ENCODE measurements at regions not wholly inside any gene's neighbourhood (a gene's known extent, or its start where the extent isn't known, plus 50 kb on each side); places are given as distances from the start of the nearest gene placed in this dataset.

DNA sequence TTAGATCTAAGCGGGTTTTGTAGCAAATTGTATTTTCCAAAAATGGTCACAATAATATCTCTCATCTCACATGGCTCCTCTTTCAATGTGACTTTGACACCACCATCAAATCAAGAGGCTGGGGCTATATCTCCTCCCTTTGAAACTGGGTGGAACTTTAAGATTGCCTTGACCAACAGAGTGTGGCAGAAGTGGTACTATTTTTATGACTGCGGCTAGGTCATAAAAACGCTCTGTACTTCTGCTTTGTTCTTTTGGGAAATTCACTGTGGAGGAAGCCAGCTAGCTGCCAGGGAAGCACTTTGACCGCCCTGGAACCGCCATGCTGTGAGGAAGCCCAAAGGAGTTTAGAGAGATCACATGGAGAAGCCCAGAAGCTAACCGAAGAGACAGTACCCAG lies 50.7 kb upstream of the ACOT11 start:
- DNase-seq (ENCODE audit: low spot score) (no peak), ATAC-seq (no peak)
- intact Hi-C loops (cut with DNase I), result no loop called here

DNA sequence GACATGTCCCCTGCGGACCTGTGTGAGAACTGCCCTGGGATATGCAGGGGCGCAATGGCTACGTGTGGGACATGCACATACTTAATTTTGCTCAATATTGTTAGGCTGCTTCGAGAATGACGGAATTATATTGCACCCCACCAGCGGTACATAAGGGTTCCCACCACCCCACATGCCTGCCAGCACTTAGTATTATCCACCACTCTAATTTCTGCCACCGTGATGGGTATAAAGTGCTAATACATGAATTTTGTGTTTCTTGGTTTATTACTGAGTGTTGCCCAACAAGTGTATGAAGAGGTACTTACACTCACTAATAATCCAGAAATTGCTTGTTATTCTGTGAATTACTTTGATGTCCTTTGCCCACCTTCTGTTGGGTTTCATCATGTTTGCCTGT lies 52.1 kb upstream of the ACOT11 start:
- no peak for ATAC-seq
- intact Hi-C loops (cut with DNase I), result no loop called here
- DNase-seq (ENCODE audit: low spot score), result no peak

DNA sequence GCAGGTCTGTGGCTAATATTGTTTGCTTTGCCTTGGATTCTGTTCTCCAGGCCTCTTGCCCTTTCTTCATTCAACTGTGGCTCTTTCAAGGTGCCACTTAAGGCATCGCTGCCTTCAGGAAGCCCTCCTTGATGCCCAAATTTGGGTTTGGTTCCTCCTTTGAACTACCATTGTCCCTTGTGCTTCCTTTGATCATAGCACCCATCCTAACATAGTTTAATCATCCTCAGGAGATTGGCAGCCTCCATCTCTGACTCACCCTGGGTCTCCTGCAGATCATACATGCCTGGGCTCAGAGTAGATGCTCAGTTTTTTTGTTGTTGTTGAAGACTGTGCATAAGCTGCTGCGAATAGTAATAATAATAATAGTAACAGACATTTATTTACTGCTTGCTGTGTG lies 54.4 kb upstream of the ACOT11 start:
- no peak for ATAC-seq
- no peak for DNase-seq (ENCODE audit: low spot score)
- intact Hi-C loops (cut with DNase I), result no loop called here

DNA sequence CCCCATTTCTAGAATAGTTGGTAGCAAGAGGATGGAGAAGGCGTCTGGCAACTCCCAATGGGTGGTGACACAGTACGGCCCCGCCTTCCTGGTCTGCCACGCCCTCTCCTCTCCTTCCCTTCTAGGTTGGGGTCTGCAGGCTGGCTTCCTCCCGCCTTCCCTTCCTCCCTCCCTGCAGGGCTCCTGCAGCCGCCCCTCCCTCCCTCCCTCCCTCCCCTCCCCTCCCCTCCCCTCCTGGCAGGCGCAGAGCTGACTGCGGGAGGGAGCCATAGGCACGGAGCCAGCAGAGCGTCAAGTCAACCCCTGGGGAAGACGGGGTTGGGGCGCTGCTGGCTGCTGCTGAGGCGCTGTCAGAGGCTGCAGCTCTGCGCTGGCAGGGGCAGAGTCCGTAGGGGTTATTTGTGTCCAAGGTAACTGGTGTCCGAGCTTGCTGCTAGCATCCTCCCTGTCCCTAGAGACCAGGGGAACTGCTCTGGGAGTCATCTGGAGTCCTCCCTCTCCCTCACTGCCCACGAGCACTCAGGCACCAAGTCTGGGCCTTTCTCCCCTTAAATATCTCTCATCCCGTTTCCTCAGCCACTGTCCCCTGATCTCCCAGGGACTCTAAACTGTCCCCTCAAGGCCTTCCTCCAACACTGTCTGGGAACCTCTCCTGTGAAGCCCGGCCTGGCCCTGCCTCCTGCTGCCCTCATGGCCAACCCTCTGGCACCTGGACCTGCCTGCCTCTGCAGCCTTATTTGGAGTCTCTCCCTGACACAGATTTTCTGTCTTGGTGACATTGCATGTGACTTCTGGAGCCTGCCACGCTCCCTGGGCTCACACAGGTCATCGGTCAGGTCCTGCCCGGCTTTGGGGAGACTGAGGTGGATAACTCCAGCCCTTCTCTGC lies 57.4 kb upstream of the ACOT11 start:
- intact Hi-C loops (cut with DNase I), result no loop called here
- ATAC-seq (no peak), DNase-seq (ENCODE audit: low spot score) (no peak)

DNA sequence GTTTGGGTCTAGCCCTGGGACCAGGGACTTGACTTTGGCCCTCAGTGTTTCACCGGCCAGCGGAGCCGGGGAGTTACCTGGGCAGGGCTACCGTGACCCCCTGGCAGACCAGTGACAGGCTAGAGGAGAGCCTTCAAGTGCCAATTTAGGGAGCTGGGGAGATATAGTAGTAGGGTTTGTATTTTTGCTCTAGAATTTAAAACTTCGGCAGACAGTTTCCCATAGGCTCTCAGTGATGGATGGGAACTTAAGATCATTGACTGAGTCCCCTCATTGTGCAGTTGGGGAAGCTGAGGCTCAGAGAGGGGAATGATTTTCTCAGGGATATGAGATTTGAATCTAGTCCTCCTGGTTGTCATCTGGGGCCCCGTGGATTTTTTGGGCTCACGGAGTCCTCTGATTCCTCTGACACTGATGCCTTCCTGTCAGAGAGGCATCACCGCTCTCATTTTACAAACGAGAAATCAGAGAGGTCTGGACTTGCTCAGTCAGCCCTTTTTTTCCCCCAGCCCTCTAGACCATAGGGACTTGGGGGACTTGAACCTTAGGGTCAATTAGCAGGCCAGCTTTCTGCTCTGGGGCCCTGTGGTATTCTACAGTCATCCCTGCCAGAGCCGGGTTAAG lies 58.3 kb upstream of the ACOT11 start:
- intact Hi-C loops (cut with DNase I), result loop anchor here (5.0 to 10.0 kb wide), 2 partner anchors 215 to 362 kb away; no protein-coding TSS in a partner anchor

DNA sequence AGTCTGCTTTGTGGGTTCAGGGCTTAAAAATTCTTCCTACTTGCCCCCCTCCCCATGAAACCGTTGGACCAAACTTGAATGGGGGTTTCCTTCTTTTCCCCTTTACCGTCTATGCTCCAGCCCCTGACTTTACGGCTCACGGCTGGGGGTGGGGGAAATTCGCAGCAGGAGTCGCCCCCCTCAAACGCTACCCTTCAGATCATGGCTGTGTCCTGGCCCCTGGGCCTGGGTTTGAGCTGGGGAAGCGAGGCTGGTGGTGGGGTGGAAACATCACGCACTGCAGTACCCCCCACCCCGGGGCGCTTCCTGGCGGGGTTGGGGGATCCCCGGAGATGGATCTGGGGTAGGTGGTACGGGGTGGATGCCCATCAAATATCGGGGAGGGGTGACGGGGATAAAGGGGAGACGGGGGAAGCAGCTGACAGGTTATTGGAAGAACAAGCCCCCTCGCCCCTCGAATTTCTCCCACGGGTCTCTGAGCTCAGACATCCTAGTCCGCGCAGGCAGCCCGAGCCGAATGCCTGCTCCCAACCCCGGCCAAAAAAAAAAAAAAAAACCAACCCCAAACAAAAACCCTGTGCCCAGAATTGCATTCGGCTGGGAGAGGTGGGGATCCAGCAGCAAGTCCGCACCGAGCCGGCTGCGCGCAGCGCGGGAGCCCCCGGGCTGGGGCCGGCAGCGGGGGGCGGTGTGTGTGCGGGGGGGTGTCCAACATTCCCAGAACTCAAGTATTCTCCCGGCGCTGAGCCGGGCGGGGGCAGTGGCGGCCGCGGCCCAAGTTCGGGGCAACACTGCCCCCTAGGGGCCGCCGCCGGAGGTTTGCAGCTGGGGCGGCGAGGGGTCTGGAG lies 59.0 kb upstream of the ACOT11 start:
- DNase-seq (ENCODE audit: low spot score) (peak; percentile 91), ATAC-seq (peak; percentile 80)
- intact Hi-C loops (cut with DNase I), result loop anchor here (5.0 to 10.0 kb wide), 2 partner anchors 214 to 362 kb away; no protein-coding TSS in a partner anchor

More for the DNA sequence above, 58.3 kb upstream of the ACOT11 start:
- DNase-seq (ENCODE audit: low spot score), result no peak
- no peak for ATAC-seq

DNA sequence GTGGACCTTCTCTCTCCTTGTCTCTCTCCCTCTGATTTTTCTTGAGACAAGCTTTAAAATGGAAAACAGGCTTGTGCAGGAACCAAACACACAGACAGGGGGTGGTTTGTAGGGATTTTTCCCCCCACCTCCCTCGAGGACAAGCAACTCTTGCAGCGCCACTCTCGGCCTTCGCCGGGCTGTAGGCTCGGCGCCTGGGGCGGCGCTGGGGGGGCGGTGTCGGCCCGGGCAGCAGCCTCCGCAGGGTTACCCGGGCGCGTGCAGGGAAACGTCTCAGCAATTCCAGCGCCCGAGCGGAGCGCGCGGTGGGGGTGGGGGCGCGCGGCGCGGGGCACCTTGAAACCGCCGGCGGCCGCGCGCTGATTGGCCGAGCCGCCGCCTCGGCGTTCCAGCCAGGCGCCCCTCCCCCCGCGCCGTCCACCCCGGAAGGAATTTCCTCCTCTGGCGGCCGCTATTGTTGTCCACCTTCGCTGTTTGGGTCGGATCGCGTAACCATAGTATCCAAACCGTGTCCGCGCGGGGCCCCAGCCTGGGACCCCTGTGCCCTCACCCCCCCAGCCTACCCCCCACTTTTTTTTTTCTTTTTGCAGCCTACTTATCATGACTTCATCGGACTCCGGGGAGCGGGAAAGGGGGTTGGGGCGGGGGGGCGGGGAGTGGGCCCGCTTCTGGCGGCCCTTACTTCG lies 59.8 kb upstream of the ACOT11 start:
- DNase-seq (ENCODE audit: low spot score), result peak; percentile 97
- peak; percentile 87 for ATAC-seq
- intact Hi-C loops (cut with DNase I), result loop anchor here (5.0 to 10.0 kb wide), 2 partner anchors 213 to 361 kb away; no protein-coding TSS in a partner anchor

DNA sequence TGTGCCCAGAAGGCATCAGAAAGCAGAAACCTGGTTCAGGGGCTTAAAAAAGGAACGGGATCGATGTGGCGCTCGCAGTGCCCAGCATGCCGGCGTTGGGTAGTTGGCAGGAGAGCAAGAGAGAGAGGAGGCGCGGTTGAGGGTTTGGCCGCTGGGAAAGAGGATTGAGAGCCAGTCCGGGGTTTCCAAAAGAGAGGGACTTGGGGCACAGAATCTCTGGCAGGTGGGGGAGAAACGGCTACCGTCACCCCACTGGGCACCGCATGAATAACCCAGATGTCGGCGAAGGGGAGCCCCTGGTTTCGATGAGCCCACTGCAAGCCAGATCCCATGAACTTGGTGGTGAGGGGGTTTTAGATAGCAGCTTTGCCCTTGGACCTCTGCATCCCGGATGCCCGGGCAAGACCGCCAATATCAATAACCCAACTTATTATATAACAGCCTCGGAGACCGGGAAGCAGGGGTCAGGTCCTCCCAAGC lies 60.4 kb upstream of the ACOT11 start:
- peak; percentile 0 for ATAC-seq
- intact Hi-C loops (cut with DNase I), result loop anchor here (2.0 to 10.0 kb wide), 3 partner anchors 79 to 360 kb away; no protein-coding TSS in a partner anchor
- DNase-seq (ENCODE audit: low spot score), result peak; percentile 70

DNA sequence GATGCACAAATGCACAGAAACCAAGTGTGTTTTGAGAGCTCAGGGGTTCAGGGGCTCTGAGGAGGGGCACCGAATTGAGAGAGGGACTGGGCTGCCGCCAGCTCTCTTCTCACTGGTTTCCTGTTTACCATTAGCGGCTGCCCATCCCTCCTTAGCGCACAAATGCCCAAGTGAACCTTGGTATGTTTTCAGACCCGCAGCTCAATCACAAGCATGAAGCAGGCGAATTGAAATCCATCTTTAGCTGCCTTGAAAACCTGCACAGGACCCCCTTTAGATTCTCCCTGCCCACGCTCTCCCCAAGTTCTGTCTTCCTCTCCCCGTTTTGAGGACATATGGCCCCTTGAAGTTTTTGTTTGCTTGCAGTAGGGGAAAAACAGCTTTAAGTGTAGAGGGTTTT lies 61.1 kb upstream of the ACOT11 start:
- ATAC-seq, result no peak
- intact Hi-C loops (cut with DNase I), result loop anchor here (2.0 to 10.0 kb wide), 3 partner anchors 78 to 360 kb away; no protein-coding TSS in a partner anchor
- DNase-seq (ENCODE audit: low spot score), result no peak

DNA sequence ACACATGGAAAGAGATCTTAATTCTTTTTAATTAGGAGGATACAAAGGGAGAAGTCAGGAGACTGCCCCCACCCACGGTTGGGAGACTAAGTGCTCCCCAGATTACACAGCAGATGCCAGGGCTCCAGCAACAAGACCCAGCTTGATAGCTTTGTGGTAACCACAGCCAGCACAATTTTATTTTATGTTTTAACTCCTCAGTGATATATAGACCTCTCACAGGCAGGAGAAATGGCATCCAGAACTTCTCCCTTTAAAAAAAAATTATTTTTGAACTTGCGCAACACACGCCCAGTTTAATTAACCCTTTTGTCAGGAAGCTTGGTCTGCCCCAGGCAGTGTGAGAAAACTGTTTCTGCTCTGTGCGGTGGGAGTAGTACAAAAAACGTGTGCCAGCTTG lies 62.6 kb upstream of the ACOT11 start:
- ATAC-seq (no peak), DNase-seq (ENCODE audit: low spot score) (no peak)
- intact Hi-C loops (cut with DNase I), result loop anchor here (2.0 to 10.0 kb wide), 3 partner anchors 71 to 358 kb away; no protein-coding TSS in a partner anchor

DNA sequence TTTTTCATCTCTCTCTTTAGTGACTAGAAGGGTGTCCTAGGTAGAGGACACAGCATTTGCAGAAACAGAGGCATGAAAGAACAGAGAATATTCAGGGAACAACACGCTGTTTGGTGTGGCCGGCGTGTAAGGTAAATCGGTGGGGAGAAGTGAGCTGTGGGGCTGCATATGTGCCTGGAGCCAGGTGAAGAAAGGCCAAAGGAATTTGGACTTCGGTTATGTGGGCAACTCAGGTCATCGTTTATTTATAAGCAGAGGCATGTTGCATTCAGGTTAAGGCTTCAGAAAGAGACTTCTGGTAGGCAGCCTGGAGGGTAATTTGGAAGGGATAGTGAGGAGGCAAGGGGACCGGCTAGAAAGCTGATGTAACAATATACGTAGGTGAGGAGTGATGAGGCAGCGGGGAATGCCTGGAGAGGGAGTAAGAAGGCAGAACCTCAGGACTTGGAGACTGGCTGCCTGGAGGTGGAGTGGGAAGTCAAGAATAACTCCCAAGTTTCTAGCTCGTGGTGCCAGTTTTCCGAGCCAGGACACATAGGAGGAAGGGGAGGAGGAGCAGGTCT lies 64.1 kb upstream of the ACOT11 start:
- ATAC-seq, result no peak
- intact Hi-C loops (cut with DNase I), result loop anchor here (2.0 to 10.0 kb wide), 2 partner anchors 69 to 209 kb away; no protein-coding TSS in a partner anchor
- DNase-seq (ENCODE audit: low spot score), result no peak

DNA sequence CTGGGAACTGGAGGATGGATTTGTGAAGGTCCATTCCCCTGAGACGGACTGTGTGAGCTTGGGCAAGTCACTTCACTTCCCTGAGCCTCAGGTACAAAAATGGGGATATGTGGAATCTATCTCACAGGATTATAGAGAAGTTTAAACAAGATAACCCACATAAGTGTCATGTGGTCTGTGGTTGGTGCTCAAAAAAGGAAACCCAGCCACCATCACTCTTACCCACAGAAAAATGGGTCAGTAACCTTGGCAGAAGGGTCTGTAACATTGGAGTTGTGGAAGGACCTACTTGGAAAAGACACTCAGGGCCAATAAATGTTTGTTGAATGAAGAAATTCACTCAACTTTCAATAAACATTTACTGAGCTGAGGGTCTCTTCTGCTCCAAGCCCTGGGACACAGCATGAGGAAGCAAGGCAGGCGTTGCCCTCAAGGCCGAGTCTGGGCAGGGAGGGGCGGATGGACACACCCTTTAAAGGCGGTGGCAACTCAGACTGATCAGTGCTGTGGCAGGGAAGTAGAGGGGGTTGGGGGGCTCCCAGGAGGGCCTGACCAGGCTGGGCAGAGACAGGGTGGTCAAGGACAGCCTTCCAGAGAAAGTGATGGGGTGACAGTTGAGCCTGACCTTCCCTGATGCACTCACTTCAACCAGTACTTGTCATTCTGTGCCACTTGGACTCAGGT lies 66.7 kb upstream of the ACOT11 start:
- intact Hi-C loops (cut with DNase I), result loop anchor here (10.0 kb wide), 1 partner anchor 207 kb away; no protein-coding TSS in a partner anchor
- DNase-seq (ENCODE audit: low spot score) (no peak), ATAC-seq (no peak)

DNA sequence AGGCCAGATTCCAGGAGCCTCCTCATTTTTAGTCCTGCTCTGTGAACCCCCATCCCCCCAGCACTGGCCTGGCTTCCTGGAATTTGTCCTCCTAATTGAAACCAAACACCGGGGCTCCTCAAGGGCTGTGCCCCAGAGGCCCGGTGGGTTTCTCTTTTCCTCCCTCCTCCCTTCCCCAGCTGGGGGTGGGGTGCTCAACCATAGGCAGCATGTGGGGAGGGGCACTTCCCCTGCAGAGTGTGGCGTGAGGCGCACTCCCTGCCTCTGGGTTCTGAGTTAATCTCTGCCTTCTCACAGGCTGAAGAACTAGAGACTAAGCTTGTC lies 67.5 kb upstream of the ACOT11 start:
- DNase-seq (ENCODE audit: low spot score) (no peak), ATAC-seq (no peak)
- intact Hi-C loops (cut with DNase I), result loop anchor here (10.0 kb wide), 1 partner anchor 206 kb away; no protein-coding TSS in a partner anchor

DNA sequence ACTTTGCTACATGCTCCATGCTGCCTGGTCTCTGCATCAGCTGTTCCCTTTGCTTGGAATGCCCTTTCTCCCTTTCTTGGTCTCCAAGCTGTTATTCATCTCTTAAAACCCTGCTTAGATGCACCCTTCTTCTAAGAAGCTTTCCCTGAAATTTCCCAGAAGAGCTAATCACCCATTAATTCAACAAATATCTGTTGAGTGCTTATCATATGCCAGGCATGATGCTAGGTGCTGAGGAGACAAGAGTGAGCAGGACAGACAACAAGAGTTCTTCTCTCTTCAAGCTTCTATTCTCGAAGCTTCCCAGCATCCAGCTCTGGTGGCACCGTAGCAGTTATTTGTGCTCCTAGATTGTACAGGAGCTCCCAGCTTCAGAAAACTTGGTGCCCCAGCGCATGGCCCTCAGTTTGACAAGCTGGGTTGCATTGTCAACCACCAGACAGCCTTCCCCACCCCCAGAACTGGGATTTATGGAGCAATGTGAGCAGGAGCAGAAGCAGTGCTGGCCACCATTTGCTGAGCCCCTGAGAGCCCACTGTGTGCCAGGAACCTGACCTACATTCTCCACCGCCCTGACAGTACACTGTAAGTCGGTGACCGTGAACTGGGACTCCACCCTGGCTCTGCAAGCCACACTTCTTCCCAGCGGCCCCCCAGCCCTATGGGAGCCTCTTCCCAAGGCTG lies 68.0 kb upstream of the ACOT11 start:
- DNase-seq (ENCODE audit: low spot score) (no peak), ATAC-seq (no peak)
- intact Hi-C loops (cut with DNase I), result loop anchor here (10.0 kb wide), 1 partner anchor 205 kb away; no protein-coding TSS in a partner anchor

DNA sequence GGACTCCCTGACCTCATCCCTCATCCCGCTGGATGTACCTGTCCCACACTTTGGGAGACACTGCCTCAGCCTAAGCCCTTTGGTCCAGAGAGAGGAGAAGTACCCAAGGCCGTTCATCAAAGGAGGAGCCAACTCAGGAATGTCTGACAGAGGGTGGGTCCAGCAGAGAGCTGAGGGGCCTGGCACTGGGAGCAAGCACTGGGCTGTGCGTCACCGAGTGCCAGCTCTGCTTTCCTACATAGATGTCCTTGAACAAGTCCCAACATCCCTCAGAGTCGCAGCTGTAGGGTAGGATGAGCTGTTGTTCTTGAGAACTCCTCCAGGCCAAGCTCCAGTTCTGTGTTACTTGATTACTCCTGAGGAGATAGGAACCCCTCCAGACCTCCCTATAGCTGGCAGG lies 68.8 kb upstream of the ACOT11 start:
- no peak for DNase-seq (ENCODE audit: low spot score)
- intact Hi-C loops (cut with DNase I), result no loop called here
- no peak for ATAC-seq

DNA sequence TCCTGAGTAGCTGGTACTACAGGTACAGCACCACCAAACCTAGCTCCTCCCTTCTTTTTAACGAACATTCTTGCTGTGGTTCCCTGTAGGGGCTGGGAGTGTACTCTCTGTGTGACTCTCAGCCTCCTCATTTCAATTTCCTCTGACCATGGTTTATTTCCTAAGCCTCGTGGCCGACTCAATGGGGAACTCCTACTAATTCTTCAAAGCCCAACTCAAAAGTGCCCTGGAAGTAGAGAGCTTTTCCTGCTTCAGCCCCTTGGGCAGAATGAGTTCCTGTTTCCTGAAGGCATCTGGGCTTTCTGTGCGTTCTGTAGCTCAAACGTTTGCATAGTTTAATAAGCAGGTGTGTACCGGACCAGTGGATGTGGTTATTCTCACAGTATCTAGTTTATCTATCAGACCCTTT lies 70.9 kb upstream of the ACOT11 start:
- intact Hi-C loops (cut with DNase I), result no loop called here
- ATAC-seq, result no peak

DNA sequence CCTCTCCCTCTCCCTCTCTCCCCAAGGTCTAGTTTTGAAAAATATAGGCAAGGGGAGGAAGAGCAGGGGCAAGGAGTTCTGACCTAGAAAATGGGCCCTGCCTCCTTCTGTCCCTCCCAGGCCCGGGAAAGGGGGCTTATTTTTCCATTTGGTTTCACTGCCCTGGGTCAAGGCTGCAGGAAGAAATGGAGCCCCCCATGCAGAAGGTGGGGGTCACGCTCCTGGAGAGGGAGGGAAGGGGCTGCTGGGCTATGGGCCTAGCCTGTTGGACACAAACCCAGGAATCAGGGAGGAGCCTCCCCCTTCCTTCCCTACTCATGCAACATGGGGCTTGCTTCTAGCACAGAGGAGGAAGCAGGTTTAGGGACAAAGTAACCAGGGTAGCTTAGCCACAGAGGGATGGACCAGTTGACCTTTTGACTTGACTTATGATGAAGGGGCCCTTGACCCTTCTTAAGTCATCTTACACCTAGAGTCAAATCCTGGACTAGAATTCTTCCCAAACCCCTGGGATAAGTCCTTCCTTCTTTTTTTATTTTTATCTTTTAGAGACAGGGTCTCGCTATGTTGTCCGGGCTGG lies 70.4 kb upstream of the SSBP3 start:
- DNase-seq (ENCODE audit: low spot score) (no peak), ATAC-seq (peak; percentile 5)
- intact Hi-C loops (cut with DNase I), result no loop called here

More for the DNA sequence above, 70.9 kb upstream of the ACOT11 start:
- DNase-seq (ENCODE audit: low spot score), result no peak

Data from sciatic nerve (tissue), 2 donors.